ENCODE measurements at regions not wholly inside any gene's neighbourhood (a gene's known extent, or its start where the extent isn't known, plus 50 kb on each side); places are given as distances from the start of the nearest gene placed in this dataset.

- TF ChIP-seq CTCF (IDR thresholded peaks at IDR 0.05 in 4 of 5, conservative IDR thresholded peaks at IDR 0.05 in 1 of 5) (no peak), POLR2A (IDR thresholded peaks at IDR 0.05) (no peak)
These were observed 88.0 kb downstream of the SIK1 start for GRCh38 chr21:43338951-43339350.

Measured in gastrocnemius medialis (tissue), 4 donors.